ENCODE measurements at regions not wholly inside any gene's neighbourhood (a gene's known extent, or its start where the extent isn't known, plus 50 kb on each side); places are given as distances from the start of the nearest gene placed in this dataset.

GRCh38 chr4:189740873-189741272 lies 199.8 kb upstream of the FRG1 start:
- TF ChIP-seq CTCF (conservative IDR thresholded peaks at IDR 0.05; ENCODE audit: low read depth, low read length) = no peak
- TF ChIP-seq SMC3 (IDR thresholded peaks at IDR 0.05; ENCODE audit: low read depth, low read length) = no peak
- TF ChIP-seq BHLHE40 (IDR thresholded peaks at IDR 0.05; ENCODE audit: low read depth, low read length) = no peak
- TF ChIP-seq RCOR1 (IDR thresholded peaks at IDR 0.05; ENCODE audit: insufficient replicate concordance, low read length) = no peak
- no peak for TF ChIP-seq POLR2A (IDR thresholded peaks at IDR 0.05; ENCODE audit: low read depth, low read length)
- TF ChIP-seq, protein P1, sequence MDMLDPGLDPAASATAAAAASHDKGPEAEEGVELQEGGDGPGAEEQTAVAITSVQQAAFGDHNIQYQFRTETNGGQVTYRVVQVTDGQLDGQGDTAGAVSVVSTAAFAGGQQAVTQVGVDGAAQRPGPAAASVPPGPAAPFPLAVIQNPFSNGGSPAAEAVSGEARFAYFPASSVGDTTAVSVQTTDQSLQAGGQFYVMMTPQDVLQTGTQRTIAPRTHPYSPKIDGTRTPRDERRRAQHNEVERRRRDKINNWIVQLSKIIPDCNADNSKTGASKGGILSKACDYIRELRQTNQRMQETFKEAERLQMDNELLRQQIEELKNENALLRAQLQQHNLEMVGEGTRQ (IDR thresholded peaks at IDR 0.05; ENCODE audit: low read depth, low read length) = no peak

Data from IMR-90 (cell line).